H1 (cell line): ENCODE measurements at regions not wholly inside any gene's neighbourhood (a gene's known extent, or its start where the extent isn't known, plus 50 kb on each side); places are given as distances from the start of the nearest gene placed in this dataset.

Experiments used
- CTCF ChIA-PET: fragments of 300-600 bp; sonication (Branson Sonifier 250); formaldehyde crosslinking; loops from one replicate; lab custom pipeline; 2021; ENCODE audit not compliant: partially characterized antibody; lab: Charles Lee
- POLR2A ChIA-PET: fragments of 300-600 bp; sonication (Branson Sonifier 250); formaldehyde crosslinking; loops from one replicate; lab custom pipeline; 2021; ENCODE audit warnings: inconsistent platforms; ENCODE audit not compliant: partially characterized antibody; lab: Charles Lee
- DNase-seq, 2 experiments: peaks; one replicate each; pipeline versions ENCODE4 v3.0.0 to v3.0.0-alpha.2; 2010 to 2022; ENCODE audit warnings: low spot score in 2 of 2, low read depth in 1 of 2, mixed read lengths in 1 of 2
- FAIRE-seq: peaks from 2 replicates; lab custom pipeline; 2011; peaks lifted over from hg19 to GRCh38; lab: Jason Lieb, UNC
- H2AFZ ChIP-seq: 2 replicates; pipeline ENCODE4 v1.8.1; 2012; ENCODE audit warnings: low read length, inconsistent platforms
- H2AK5ac ChIP-seq: 2 replicates; pipeline ENCODE4 v1.6.1; 2013; ENCODE audit warnings: low read depth, low read length
- H2BK120ac ChIP-seq: replicated peaks from 2 replicates; pipeline ENCODE3; 2013; ENCODE audit warnings: low read depth, low read length, inconsistent platforms
- H2BK12ac ChIP-seq: 2 replicates; pipeline ENCODE4 v1.6.1; 2013; ENCODE audit warnings: low read depth, low read length
- H2BK15ac ChIP-seq: 2 replicates; pipeline ENCODE4 v1.6.1; 2013; ENCODE audit warnings: low read length
- H2BK20ac ChIP-seq: 2 replicates; pipeline ENCODE4 v1.6.1; 2013; ENCODE audit warnings: low read length
- H2BK5ac ChIP-seq: 2 replicates; pipeline ENCODE4 v1.6.1; 2013; ENCODE audit warnings: low read depth, low read length
- H3K14ac ChIP-seq: 2 replicates; pipeline ENCODE4 v1.6.1; 2013; ENCODE audit warnings: inconsistent platforms; ENCODE audit not compliant: insufficient read length
- H3K18ac ChIP-seq: 2 replicates; pipeline ENCODE4 v1.6.1; 2013; ENCODE audit warnings: low read length; ENCODE audit errors: extremely low read depth
- H3K23ac ChIP-seq: 2 replicates; pipeline ENCODE4 v1.6.1; 2013; ENCODE audit warnings: inconsistent platforms; ENCODE audit not compliant: insufficient read length
- H3K23me2 ChIP-seq: 2 replicates; pipeline ENCODE4 v1.6.1; 2013; ENCODE audit warnings: low read depth, low read length
- H3K27ac ChIP-seq: 2 replicates; pipeline ENCODE4 v1.6.1; 2011; ENCODE audit warnings: low read depth, low read length, inconsistent platforms
- H3K27me3 ChIP-seq, 4 experiments: replicated peaks in 1 of 4; 1 replicate in 1 of 4; 2 replicates in 3 of 4; pipeline versions ENCODE4 v1.6.1 to v1.8.1; 2011 to 2013; ENCODE audit warnings: low read length in 3 of 4, mild to moderate bottlenecking in 3 of 4, inconsistent platforms in 2 of 4, mixed read lengths in 2 of 4, moderate library complexity in 1 of 4; ENCODE audit not compliant: control insufficient read depth in 3 of 4, insufficient read depth in 3 of 4; ENCODE audit errors: extremely low read depth in 1 of 4
- H3K36me3 ChIP-seq, 4 experiments: 2 replicates each; pipeline versions ENCODE4 v1.6.1 to v1.8.1; 2011 to 2013; ENCODE audit warnings: mild to moderate bottlenecking in 4 of 4, low read length in 3 of 4, moderate library complexity in 2 of 4, control low read depth in 1 of 4, inconsistent platforms in 1 of 4; ENCODE audit not compliant: insufficient read depth in 4 of 4, control insufficient read depth in 2 of 4
- H3K4ac ChIP-seq: replicated peaks from 2 replicates; pipeline ENCODE3; 2013; ENCODE audit warnings: low read length, low read depth, mixed read lengths, inconsistent platforms; ENCODE audit not compliant: insufficient read length
- H3K4me1 ChIP-seq, 4 experiments: replicated peaks in 1 of 4; 1 replicate in 1 of 4; 2 replicates in 3 of 4; pipeline versions ENCODE4 v1.6.1 to v1.8.1; 2011 to 2013; ENCODE audit warnings: low read length in 3 of 4, inconsistent platforms in 2 of 4, mixed read lengths in 1 of 4; ENCODE audit not compliant: insufficient read depth in 4 of 4, control insufficient read depth in 3 of 4
- H3K4me2 ChIP-seq, 2 experiments: 2 replicates each; pipeline versions ENCODE4 v1.6.1 to v1.8.1; 2011 to 2013; ENCODE audit warnings: low read depth in 2 of 2, low read length in 2 of 2, control low read depth in 1 of 2, inconsistent platforms in 1 of 2, mild to moderate bottlenecking in 1 of 2; ENCODE audit not compliant: insufficient read depth in 1 of 2
- H3K4me3 ChIP-seq, 4 experiments: fragments of 200-600, 300-600 bp in 1 of 4; sonication (generic), shearing (Covaris generic), sonication (Bioruptor Twin) in 1 of 4; 2 replicates each; pipeline versions ENCODE4 v1.5.1 to v1.8.1; 2011 to 2016; ENCODE audit warnings: low read length in 4 of 4, low read depth in 3 of 4, control low read depth in 2 of 4, inconsistent platforms in 2 of 4, mild to moderate bottlenecking in 2 of 4, mixed read lengths in 1 of 4, moderate library complexity in 1 of 4; ENCODE audit not compliant: insufficient read depth in 2 of 4; ENCODE audit errors: extremely low read depth in 1 of 4
- H3K56ac ChIP-seq: replicated peaks from 2 replicates; pipeline ENCODE3; 2013; ENCODE audit warnings: low read depth, mild to moderate bottlenecking, mixed read lengths, low read length, inconsistent platforms; ENCODE audit not compliant: insufficient read length
- H3K79me1 ChIP-seq: 2 replicates; pipeline ENCODE4 v1.6.1; 2013; ENCODE audit warnings: low read depth, low read length, control low read depth
- H3K79me2 ChIP-seq, 2 experiments: 2 replicates each; pipeline versions ENCODE4 v1.6.1 to v1.8.1; 2012 to 2013; ENCODE audit warnings: low read length in 2 of 2, mild to moderate bottlenecking in 2 of 2, inconsistent platforms in 1 of 2; ENCODE audit not compliant: insufficient read depth in 2 of 2, control insufficient read depth in 1 of 2
- H3K9ac ChIP-seq, 4 experiments: replicated peaks in 1 of 4; 1 replicate in 1 of 4; 2 replicates in 3 of 4; pipeline versions ENCODE4 v1.6.1 to v1.8.1; 2011 to 2013; ENCODE audit warnings: low read depth in 3 of 4, low read length in 3 of 4, control low read depth in 2 of 4, mild to moderate bottlenecking in 2 of 4, moderate library complexity in 2 of 4, inconsistent platforms in 1 of 4; ENCODE audit errors: extremely low read depth in 1 of 4
- H3K9me3 ChIP-seq, 2 experiments: 2 replicates each; pipeline versions ENCODE4 v1.6.1 to v1.8.1; 2012 to 2013; ENCODE audit warnings: mild to moderate bottlenecking in 2 of 2, moderate library complexity in 2 of 2, control low read depth in 1 of 2, inconsistent platforms in 1 of 2, low read depth in 1 of 2, low read length in 1 of 2, mixed read lengths in 1 of 2; ENCODE audit not compliant: insufficient read depth in 2 of 2
- H4K20me1 ChIP-seq, 2 experiments: replicated peaks in 1 of 2; 2 replicates each; pipeline versions ENCODE3 to v1.8.1; 2011 to 2013; ENCODE audit warnings: inconsistent platforms in 2 of 2, low read length in 2 of 2, mild to moderate bottlenecking in 1 of 2; ENCODE audit not compliant: insufficient read depth in 2 of 2, control insufficient read depth in 1 of 2
- H4K5ac ChIP-seq: 2 replicates; pipeline ENCODE4 v1.6.1; 2013; ENCODE audit warnings: low read length, low read depth, mixed read lengths, inconsistent platforms; ENCODE audit not compliant: insufficient read length
- H4K8ac ChIP-seq: 2 replicates; pipeline ENCODE4 v1.8.0; 2013; ENCODE audit warnings: mild to moderate bottlenecking, moderate library complexity, low read length, inconsistent platforms; ENCODE audit not compliant: insufficient read depth; ENCODE audit errors: extremely low read depth
- H4K91ac ChIP-seq: replicated peaks from 2 replicates; pipeline ENCODE3; 2013; ENCODE audit warnings: low read length, mixed read lengths, inconsistent platforms; ENCODE audit not compliant: insufficient read length
- BACH1 ChIP-seq: IDR thresholded peaks from 2 replicates; pipeline ENCODE4 v1.6.1; 2012; ENCODE audit warnings: low read length, improper control_type of control experiment
- WGBS, 2 experiments: shearing (Covaris generic) in 1 of 2; methylation state at CpG; one replicate each; pipeline versions ENCODE4 v1.1.6 to v1.1.7; 2013 to 2015; ENCODE audit warnings: low lambda C conversion rate in 2 of 2, mixed read lengths in 2 of 2, inconsistent platforms in 1 of 2, low coverage in 1 of 2, missing lambda C conversion rate in 1 of 2; ENCODE audit not compliant: insufficient replicate concordance in 2 of 2, insufficient coverage in 1 of 2, insufficient read length in 1 of 2; ENCODE audit errors: extremely low coverage in 1 of 2, missing lambda C conversion rate in 1 of 2; 5-methylcytosine and 5-hydroxymethylcytosine counted together

DNA sequence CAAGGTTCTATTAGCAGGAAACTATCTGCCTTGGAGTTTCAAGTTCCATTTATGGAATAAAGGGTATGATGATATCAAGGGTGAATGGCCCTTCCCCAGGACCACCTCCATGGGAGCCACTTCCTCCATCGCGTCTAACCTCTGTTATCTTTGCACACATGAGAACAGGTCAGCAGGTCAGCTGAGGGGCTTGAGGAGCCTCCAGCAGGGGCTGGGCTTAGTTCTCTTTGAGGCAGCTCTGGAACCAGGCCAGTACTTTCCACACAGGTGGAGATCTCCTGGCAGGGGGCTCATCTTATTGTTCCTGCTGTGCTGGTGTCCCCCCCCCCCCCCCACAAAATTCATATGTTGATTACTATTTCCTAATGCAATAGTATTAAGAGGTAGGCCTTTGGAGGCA is 472.2 kb upstream of the ZMIZ1 start:
- Histone ChIP-seq H3K4ac (no peak overlapping the region), H2BK120ac (no peak overlapping the region), H3K18ac (no peak overlapping the region), H2BK20ac (no peak overlapping the region), H2BK15ac (no peak overlapping the region), H3K14ac (no peak overlapping the region), H3K79me1 (no peaks in the 10 kb centered on the region; the same call in 1 of the 2 replicates), H3K27ac (no peak overlapping the region), H3K56ac (no peak overlapping the region), H3K27me3 (no peaks in the 10 kb centered on the region; a peak in 1 of 7 replicates), H3K9me3 (no peaks in the 10 kb centered on the region), H4K8ac (no peak overlapping the region), H3K4me2 (no peak overlapping the region), H3K9ac (no peak overlapping the region), H2AFZ (no peak overlapping the region), H3K4me3 (no peak overlapping the region), H3K4me1 (no peaks in the 10 kb centered on the region), H2BK12ac (no peak overlapping the region), H3K36me3 (no peaks in the 10 kb centered on the region), H4K91ac (no peak overlapping the region), H4K5ac (no peak overlapping the region), H3K79me2 (no peaks in the 10 kb centered on the region), H2BK5ac (no peak overlapping the region), H3K23me2 (no peaks in the 10 kb centered on the region), H2AK5ac (no peak overlapping the region), H4K20me1 (no peaks in the 10 kb centered on the region), H3K23ac (no peak overlapping the region)
- no peak for FAIRE-seq
- DNase-seq, result no peak
- TF ChIP-seq BACH1, result no peak
- ChIA-PET POLR2A (no interaction called here), CTCF (no interaction called here)
- 95% methylated on average over 2 of the region's 2 CpGs; no CpG with 5 or more reads in 1 of the 2 experiments for WGBS, 2 experiments
